Glutamatergic neuron (in vitro differentiated cells): ENCODE measurements at regions not wholly inside any gene's neighbourhood (a gene's known extent, or its start where the extent isn't known, plus 50 kb on each side); places are given as distances from the start of the nearest gene placed in this dataset.
"Not testable (repeated sequence)": the region's sequence is repeated elsewhere in the genome, so short reads cannot be mapped to it uniquely, and the experiment has no call there.

Experiments
- DNase-seq: peaks from one replicate; pipeline ENCODE4 v3.0.0; 2022
- H3K27ac Mint-ChIP-seq: one replicate; pipeline ENCODE4 v1.8.0; 2020; ENCODE audit warnings: mild to moderate bottlenecking, mixed read lengths, inconsistent platforms; ENCODE audit not compliant: unreplicated experiment
- H3K27me3 Mint-ChIP-seq: one replicate; pipeline ENCODE4 v1.8.0; 2020; ENCODE audit warnings: mild to moderate bottlenecking, moderate library complexity, mixed read lengths, inconsistent platforms; ENCODE audit not compliant: unreplicated experiment
- H3K36me3 Mint-ChIP-seq: one replicate; pipeline ENCODE4 v1.8.0; 2020; ENCODE audit warnings: mild to moderate bottlenecking, mixed read lengths, inconsistent platforms; ENCODE audit not compliant: unreplicated experiment
- H3K4me1 Mint-ChIP-seq: one replicate; pipeline ENCODE4 v1.8.0; 2020; ENCODE audit warnings: mild to moderate bottlenecking, low read depth, mixed read lengths, inconsistent platforms; ENCODE audit not compliant: unreplicated experiment
- H3K4me3 Mint-ChIP-seq: one replicate; pipeline ENCODE4 v1.8.0; 2020; ENCODE audit warnings: mild to moderate bottlenecking, mixed read lengths, inconsistent platforms; ENCODE audit not compliant: unreplicated experiment
- H3K9me3 Mint-ChIP-seq: one replicate; pipeline ENCODE4 v1.8.0; 2020; ENCODE audit warnings: mild to moderate bottlenecking, moderate library complexity, mixed read lengths, inconsistent platforms; ENCODE audit not compliant: unreplicated experiment
- TF ChIP-seq, protein P1 (sequence below): fragments of 200-600 bp; sonication (generic); IDR thresholded peaks from one replicate; pipeline ENCODE4 v1.5.0; 2021; ENCODE audit not compliant: partially characterized antibody, unreplicated experiment

GRCh38 chr13:68540244-68540643 is 1310.1 kb upstream of the PCDH9 start:
- no peaks in the 10 kb centered on the region for H3K27me3 Mint-ChIP-seq
- H3K4me1 Mint-ChIP-seq, result no peaks in the 10 kb centered on the region
- H3K4me3 Mint-ChIP-seq, result no peak overlapping the region
- no peak for DNase-seq
- H3K27ac Mint-ChIP-seq, result no peak overlapping the region
- TF ChIP-seq, protein P1, sequence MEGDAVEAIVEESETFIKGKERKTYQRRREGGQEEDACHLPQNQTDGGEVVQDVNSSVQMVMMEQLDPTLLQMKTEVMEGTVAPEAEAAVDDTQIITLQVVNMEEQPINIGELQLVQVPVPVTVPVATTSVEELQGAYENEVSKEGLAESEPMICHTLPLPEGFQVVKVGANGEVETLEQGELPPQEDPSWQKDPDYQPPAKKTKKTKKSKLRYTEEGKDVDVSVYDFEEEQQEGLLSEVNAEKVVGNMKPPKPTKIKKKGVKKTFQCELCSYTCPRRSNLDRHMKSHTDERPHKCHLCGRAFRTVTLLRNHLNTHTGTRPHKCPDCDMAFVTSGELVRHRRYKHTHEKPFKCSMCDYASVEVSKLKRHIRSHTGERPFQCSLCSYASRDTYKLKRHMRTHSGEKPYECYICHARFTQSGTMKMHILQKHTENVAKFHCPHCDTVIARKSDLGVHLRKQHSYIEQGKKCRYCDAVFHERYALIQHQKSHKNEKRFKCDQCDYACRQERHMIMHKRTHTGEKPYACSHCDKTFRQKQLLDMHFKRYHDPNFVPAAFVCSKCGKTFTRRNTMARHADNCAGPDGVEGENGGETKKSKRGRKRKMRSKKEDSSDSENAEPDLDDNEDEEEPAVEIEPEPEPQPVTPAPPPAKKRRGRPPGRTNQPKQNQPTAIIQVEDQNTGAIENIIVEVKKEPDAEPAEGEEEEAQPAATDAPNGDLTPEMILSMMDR, result no peak
- no peaks in the 10 kb centered on the region for H3K36me3 Mint-ChIP-seq
- no peaks in the 10 kb centered on the region for H3K9me3 Mint-ChIP-seq

DNA sequence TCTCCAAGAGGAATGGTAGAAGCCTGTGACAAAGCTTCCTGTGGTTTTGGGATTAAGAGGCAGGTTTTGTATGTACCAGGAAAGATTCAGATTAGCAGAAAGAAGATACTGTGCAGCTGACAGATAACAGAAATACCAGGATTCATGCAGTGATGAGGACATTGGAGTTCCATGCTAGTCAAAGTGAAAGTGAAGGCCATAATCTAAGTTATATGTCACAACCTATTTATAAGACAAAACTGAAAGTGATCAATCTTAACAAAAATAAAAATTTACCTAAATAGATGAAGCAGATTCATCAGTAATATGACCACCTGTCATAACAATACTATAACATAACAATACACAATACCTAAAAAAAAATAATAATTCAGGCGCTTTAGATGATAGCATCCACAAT is 1305.2 kb upstream of the PCDH9 start:
- no peaks in the 10 kb centered on the region for H3K4me1 Mint-ChIP-seq
- TF ChIP-seq, protein P1, result no peak
- H3K4me3 Mint-ChIP-seq, result no peak overlapping the region
- no peak for DNase-seq
- H3K27me3 Mint-ChIP-seq, result no peaks in the 10 kb centered on the region
- no peaks in the 10 kb centered on the region for H3K9me3 Mint-ChIP-seq
- no peaks in the 10 kb centered on the region for H3K36me3 Mint-ChIP-seq
- H3K27ac Mint-ChIP-seq, result no peak overlapping the region

DNA sequence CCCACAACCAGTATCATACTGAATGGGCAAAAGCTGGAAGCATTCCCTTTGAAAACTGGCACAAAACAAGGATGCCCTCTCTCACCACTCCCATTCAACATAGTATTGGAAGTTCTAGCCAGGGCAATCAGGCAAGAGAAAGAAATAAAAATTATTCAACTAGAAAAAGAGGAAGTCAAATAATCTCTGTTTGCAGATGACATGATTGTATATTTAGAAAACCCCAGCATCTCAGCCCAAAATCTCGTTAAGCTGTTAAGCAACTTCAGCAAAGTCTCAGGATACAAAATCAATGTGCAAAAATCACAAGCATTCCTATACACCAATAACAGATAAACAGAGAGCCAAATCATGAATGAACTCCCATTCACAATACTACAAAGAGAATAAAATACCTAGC is 1297.0 kb upstream of the PCDH9 start:
- not testable (repeated sequence) for H3K4me3 Mint-ChIP-seq, DNase-seq, H3K36me3 Mint-ChIP-seq, H3K9me3 Mint-ChIP-seq, H3K27ac Mint-ChIP-seq, H3K27me3 Mint-ChIP-seq, H3K4me1 Mint-ChIP-seq

DNA sequence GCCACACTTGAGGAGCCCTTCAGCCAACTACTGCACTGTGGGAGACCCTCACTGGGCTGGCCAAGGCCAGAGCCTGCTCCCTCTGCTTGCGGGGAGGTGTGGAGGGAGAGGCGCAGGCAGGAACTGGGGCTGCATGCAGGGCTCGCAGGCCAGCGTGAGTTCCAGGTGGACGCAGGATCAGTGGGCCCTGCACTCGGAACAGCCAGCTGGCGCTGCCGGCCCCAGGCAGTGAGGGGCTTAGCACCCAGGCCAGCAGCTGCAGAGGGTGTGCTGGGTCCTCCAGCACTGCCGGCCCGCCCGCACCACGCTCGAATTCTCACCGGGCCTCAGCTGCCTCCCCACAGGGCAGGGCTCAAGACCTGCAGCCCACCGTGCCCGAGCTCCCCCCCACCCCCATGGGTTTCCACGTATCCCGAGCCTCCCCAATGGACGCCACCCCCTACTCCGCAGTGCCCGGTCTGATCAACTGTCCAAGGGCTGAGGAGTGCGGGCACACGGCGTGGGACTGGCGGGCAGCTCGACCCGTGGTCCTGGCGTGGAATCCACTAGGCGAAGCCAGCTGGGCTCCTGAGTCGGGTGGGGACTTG is 1293.8 kb upstream of the PCDH9 start:
- Mint-ChIP-seq H3K9me3 (peaks cover 4% of the 10 kb centered on the region), H3K4me3 (no peak overlapping the region), H3K27ac (no peak overlapping the region), H3K27me3 (no peaks in the 10 kb centered on the region), H3K4me1 (no peaks in the 10 kb centered on the region), H3K36me3 (no peaks in the 10 kb centered on the region)
- no peak for DNase-seq
- TF ChIP-seq, protein P1, result no peak

- Mint-ChIP-seq H3K36me3 (no peaks in the 10 kb centered on the region), H3K4me3 (no peak overlapping the region), H3K4me1 (no peaks in the 10 kb centered on the region), H3K27me3 (no peaks in the 10 kb centered on the region), H3K9me3 (peaks cover 2% of the 10 kb centered on the region), H3K27ac (no peak overlapping the region)
- TF ChIP-seq, protein P1, result no peak
- DNase-seq, result no peak
Observed at GRCh38 chr13:68522184-68522583, 1292.0 kb upstream of the PCDH9 start.
